ENCODE measurements at regions not wholly inside any gene's neighbourhood (a gene's known extent, or its start where the extent isn't known, plus 50 kb on each side); places are given as distances from the start of the nearest gene placed in this dataset.
"Not testable (repeated sequence)": the region's sequence is repeated elsewhere in the genome, so short reads cannot be mapped to it uniquely, and the experiment has no call there.

DNA sequence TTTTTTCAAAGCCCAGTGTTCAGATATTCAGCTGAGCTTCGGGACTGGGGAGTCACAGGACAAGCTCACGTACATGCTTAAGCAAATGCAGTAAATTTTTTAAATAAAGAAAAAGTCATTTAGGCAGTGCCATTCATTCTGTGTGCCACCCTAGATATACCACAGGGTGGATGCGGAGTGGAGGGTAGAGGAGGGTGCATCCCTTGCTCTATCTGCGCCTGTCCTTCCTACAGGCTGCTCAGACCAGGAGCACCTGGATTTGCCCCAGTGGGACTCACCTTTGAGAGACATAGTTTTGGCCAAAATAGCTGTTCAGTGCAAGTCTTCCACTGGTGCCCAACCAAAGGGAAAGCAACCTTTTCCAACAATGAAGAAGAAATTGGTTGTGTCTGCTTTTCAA lies 202.4 kb downstream of the ANKRD36 start:
- TF ChIP-seq, protein P1, sequence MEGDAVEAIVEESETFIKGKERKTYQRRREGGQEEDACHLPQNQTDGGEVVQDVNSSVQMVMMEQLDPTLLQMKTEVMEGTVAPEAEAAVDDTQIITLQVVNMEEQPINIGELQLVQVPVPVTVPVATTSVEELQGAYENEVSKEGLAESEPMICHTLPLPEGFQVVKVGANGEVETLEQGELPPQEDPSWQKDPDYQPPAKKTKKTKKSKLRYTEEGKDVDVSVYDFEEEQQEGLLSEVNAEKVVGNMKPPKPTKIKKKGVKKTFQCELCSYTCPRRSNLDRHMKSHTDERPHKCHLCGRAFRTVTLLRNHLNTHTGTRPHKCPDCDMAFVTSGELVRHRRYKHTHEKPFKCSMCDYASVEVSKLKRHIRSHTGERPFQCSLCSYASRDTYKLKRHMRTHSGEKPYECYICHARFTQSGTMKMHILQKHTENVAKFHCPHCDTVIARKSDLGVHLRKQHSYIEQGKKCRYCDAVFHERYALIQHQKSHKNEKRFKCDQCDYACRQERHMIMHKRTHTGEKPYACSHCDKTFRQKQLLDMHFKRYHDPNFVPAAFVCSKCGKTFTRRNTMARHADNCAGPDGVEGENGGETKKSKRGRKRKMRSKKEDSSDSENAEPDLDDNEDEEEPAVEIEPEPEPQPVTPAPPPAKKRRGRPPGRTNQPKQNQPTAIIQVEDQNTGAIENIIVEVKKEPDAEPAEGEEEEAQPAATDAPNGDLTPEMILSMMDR (IDR thresholded peaks at IDR 0.05 in 8 of 11, conservative IDR thresholded peaks at IDR 0.05 in 3 of 11) = not testable (repeated sequence)
- TF ChIP-seq POLR2A, POLR2AphosphoS5 (IDR thresholded peaks at IDR 0.05): not testable (repeated sequence)

Data from spleen (tissue), 7 donors.